Neuronal stem cell (in vitro differentiated cells): ENCODE measurements at regions not wholly inside any gene's neighbourhood (a gene's known extent, or its start where the extent isn't known, plus 50 kb on each side); places are given as distances from the start of the nearest gene placed in this dataset.

ENCODE experiments used
- DNase-seq: peaks from one replicate; pipeline ENCODE4 v3.0.0-alpha.2; 2013; ENCODE audit warnings: low spot score
- H2AFZ ChIP-seq: one replicate; pipeline ENCODE4 v1.6.1; 2013; ENCODE audit warnings: mild to moderate bottlenecking, low read length, inconsistent platforms
- H2AK5ac ChIP-seq: 2 replicates; pipeline ENCODE4 v1.6.1; 2013; ENCODE audit warnings: low read depth, mild to moderate bottlenecking, inconsistent platforms, low read length, moderate library complexity, mixed read lengths
- H2BK120ac ChIP-seq: 2 replicates; pipeline ENCODE4 v1.6.1; 2013; ENCODE audit warnings: low read depth, mild to moderate bottlenecking, inconsistent platforms, low read length, moderate library complexity, mixed read lengths
- H2BK12ac ChIP-seq: one replicate; pipeline ENCODE4 v1.6.1; 2013; ENCODE audit warnings: low read length, inconsistent platforms
- H2BK15ac ChIP-seq: 2 replicates; pipeline ENCODE4 v1.6.1; 2013; ENCODE audit warnings: mild to moderate bottlenecking, low read length, inconsistent platforms, mixed read lengths
- H2BK5ac ChIP-seq: one replicate; pipeline ENCODE4 v1.6.1; 2013; ENCODE audit warnings: inconsistent platforms, mild to moderate bottlenecking, low read length, moderate library complexity
- H3K14ac ChIP-seq: one replicate; pipeline ENCODE4 v1.6.1; 2013; ENCODE audit warnings: low read length, inconsistent platforms
- H3K18ac ChIP-seq: 2 replicates; pipeline ENCODE4 v1.6.1; 2013; ENCODE audit warnings: low read length, inconsistent platforms
- H3K23ac ChIP-seq: 2 replicates; pipeline ENCODE4 v1.6.1; 2013; ENCODE audit warnings: low read depth, mild to moderate bottlenecking, mixed read lengths, low read length, inconsistent platforms; ENCODE audit not compliant: poor library complexity
- H3K27ac ChIP-seq: replicated peaks from 3 replicates; pipeline ENCODE4 v1.5.1; 2013; ENCODE audit warnings: low read length, inconsistent platforms
- H3K27me3 ChIP-seq, 3 experiments: 2 replicates each; pipeline ENCODE4 v1.6.1; 2013; ENCODE audit warnings: low read length in 3 of 3, mild to moderate bottlenecking in 2 of 3, inconsistent platforms in 1 of 3, low read depth in 1 of 3, mixed read lengths in 1 of 3, moderate library complexity in 1 of 3; ENCODE audit not compliant: control insufficient read depth in 3 of 3, insufficient read depth in 3 of 3
- H3K36me3 ChIP-seq, 2 donors: replicated peaks in 1 of 2; 2 replicates each; pipeline ENCODE4 v1.6.1; 2013; ENCODE audit warnings: low read length in 2 of 2; ENCODE audit not compliant: control insufficient read depth in 2 of 2, insufficient read depth in 2 of 2
- H3K4ac ChIP-seq: 2 replicates; pipeline ENCODE4 v1.6.1; 2013; ENCODE audit warnings: inconsistent platforms, mild to moderate bottlenecking, low read length, moderate library complexity
- H3K4me1 ChIP-seq, 2 donors: 1 replicate in 1 of 2; 2 replicates in 1 of 2; pipeline ENCODE4 v1.6.1; 2013; ENCODE audit warnings: low read length in 2 of 2, low read depth in 1 of 2; ENCODE audit not compliant: control insufficient read depth in 2 of 2, insufficient read depth in 1 of 2
- H3K4me2 ChIP-seq: one replicate; pipeline ENCODE4 v1.6.1; 2013; ENCODE audit warnings: mild to moderate bottlenecking, low read length, inconsistent platforms; ENCODE audit not compliant: insufficient read depth, poor library complexity, severe bottlenecking
- H3K4me3 ChIP-seq, 2 donors: 2 replicates each; pipeline ENCODE4 v1.5.1; 2013; ENCODE audit warnings: low read length in 2 of 2, mild to moderate bottlenecking in 2 of 2, inconsistent platforms in 1 of 2, moderate library complexity in 1 of 2
- H3K79me1 ChIP-seq: one replicate; pipeline ENCODE4 v1.6.1; 2013; ENCODE audit warnings: low read depth, mild to moderate bottlenecking, inconsistent platforms, low read length, moderate library complexity
- H3K9ac ChIP-seq: one replicate; pipeline ENCODE4 v1.6.1; 2013; ENCODE audit warnings: mild to moderate bottlenecking, low read depth, low read length, inconsistent platforms; ENCODE audit not compliant: poor library complexity
- H3K9me3 ChIP-seq, 2 donors: replicated peaks in 1 of 2; 2 replicates each; pipeline versions ENCODE3 to v1.6.1; 2013; ENCODE audit warnings: low read length in 2 of 2, mild to moderate bottlenecking in 2 of 2, inconsistent platforms in 1 of 2, low read depth in 1 of 2, mixed read lengths in 1 of 2, moderate library complexity in 1 of 2; ENCODE audit not compliant: control insufficient read depth in 2 of 2, insufficient read depth in 1 of 2
- H4K8ac ChIP-seq: one replicate; pipeline ENCODE4 v1.6.1; 2013; ENCODE audit warnings: low read depth, mild to moderate bottlenecking, inconsistent platforms, low read length, moderate library complexity
- H4K91ac ChIP-seq: one replicate; pipeline ENCODE4 v1.6.1; 2013; ENCODE audit warnings: low read length, low read depth, mild to moderate bottlenecking, inconsistent platforms; ENCODE audit not compliant: poor library complexity
- WGBS, 2 donors: extraction: QIAGEN DNeasy Blood & Tissue Kit; methylation state at CpG; one replicate each; pipeline ENCODE4 v1.1.7; 2013; ENCODE audit warnings: missing lambda C conversion rate in 2 of 2, mixed read lengths in 1 of 2; ENCODE audit not compliant: insufficient read length in 2 of 2, insufficient replicate concordance in 1 of 2; ENCODE audit errors: extremely low coverage in 2 of 2; 5-methylcytosine and 5-hydroxymethylcytosine counted together

DNA sequence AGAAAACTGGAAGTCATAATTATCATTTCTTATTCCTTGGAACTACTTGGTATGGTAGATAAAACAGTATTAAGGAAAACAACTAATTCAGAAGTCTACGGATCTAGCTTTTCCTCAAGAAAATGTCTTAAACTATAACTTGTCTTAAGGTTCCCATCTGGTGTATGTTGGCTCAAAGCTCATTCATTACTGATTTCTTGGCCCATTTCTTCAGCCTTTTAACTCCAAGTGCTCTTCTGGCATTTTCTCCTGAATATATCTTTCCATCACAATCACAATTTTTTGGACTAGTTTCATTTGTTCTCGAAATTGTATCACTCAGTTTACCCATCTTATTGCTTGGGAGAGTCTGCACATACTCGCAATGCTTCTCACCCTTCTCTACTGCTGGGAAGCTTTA, 150.1 kb downstream of the C12orf50 start:
- no CpG with 5 or more reads among the region's 3 CpGs for WGBS, 2 donors

DNA sequence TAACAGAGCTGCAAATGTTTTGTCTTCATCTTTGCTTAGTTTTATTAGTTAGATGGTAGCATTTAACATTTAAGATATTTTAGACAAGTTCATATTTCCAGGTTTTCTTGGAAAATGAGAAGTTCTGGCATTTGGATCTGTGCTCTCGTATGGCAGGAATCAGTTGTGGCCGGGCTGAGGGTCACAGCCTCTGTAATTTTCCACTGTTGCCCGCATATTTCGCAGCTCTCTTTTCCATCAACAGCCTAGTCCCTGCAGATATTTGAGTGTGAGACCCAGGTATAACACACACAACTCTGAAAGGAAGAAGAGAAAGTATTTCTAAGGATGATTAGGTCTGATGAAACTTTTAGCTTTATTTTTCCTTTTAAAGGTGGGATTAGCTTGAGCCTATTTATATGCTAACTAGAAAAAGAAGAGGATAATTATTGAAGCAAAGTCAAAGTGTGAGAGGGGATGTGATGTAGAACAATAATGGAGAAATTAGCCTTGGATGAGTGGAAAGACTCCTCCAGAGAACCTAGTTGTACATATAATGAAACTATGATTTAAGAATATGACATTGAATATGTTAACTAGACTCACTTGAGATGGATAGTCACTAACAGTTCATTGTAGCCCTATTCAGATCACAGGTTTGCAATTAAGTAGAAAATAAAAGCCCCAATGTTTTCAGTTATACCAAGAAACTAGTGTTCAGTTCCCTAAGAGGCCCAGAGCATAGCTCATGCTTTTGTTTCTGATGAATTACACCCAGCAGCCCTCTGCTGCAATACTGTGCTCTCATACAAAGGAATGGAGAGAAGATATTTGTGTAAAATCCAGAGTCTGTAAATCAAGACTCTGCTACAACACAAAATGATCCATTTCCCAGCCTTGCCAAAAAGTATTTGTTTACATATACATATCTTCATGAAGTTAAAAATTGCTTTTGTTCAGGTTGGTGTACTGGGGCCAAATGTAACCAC, 158.4 kb downstream of the C12orf50 start:
- Histone ChIP-seq H2AK5ac (no peak overlapping the region), H3K4me2 (no peak overlapping the region), H4K8ac (no peak overlapping the region), H2AFZ (peak overlapping the region; percentile 72), H2BK15ac (no peak overlapping the region), H3K36me3 (no peaks in the 10 kb centered on the region), H2BK12ac (no peak overlapping the region), H4K91ac (no peak overlapping the region), H2BK5ac (no peak overlapping the region), H3K4me3 (no peak overlapping the region), H2BK120ac (no peak overlapping the region), H3K27me3 (no peaks in the 10 kb centered on the region), H3K79me1 (no peaks in the 10 kb centered on the region), H3K18ac (no peak overlapping the region), H3K9ac (no peak overlapping the region), H3K27ac (no peak overlapping the region), H3K14ac (no peak overlapping the region), H3K4me1 (peaks cover 3% of the 10 kb centered on the region in 2 donors), H3K23ac (no peak overlapping the region), H3K9me3 (no peaks in the 10 kb centered on the region), H3K4ac (no peak overlapping the region)
- DNase-seq, result no peak
- no CpG with 5 or more reads among the region's 4 CpGs for WGBS, 2 donors

More for the DNA sequence above, 150.1 kb downstream of the C12orf50 start:
- no peaks in the 10 kb centered on the region for H3K27me3 ChIP-seq
- no peak overlapping the region for H3K14ac ChIP-seq
- H3K4ac ChIP-seq, result no peak overlapping the region
- H3K9me3 ChIP-seq, result no peaks in the 10 kb centered on the region
- H3K4me1 ChIP-seq, result no peaks in the 10 kb centered on the region
- no peak for DNase-seq
- H3K4me3 ChIP-seq, result no peak overlapping the region
- H3K4me2 ChIP-seq, result no peak overlapping the region
- no peaks in the 10 kb centered on the region for H3K79me1 ChIP-seq
- no peak overlapping the region for H4K8ac ChIP-seq
- H2AFZ ChIP-seq, result no peak overlapping the region
- no peak overlapping the region for H2AK5ac ChIP-seq
- H4K91ac ChIP-seq, result no peak overlapping the region
- H2BK120ac ChIP-seq, result no peak overlapping the region
- H3K9ac ChIP-seq, result no peak overlapping the region
- H3K36me3 ChIP-seq, result no peaks in the 10 kb centered on the region
- H2BK15ac ChIP-seq, result no peak overlapping the region
- H2BK12ac ChIP-seq, result no peak overlapping the region
- no peak overlapping the region for H3K23ac ChIP-seq
- H3K27ac ChIP-seq, result no peak overlapping the region
- no peak overlapping the region for H3K18ac ChIP-seq
- H2BK5ac ChIP-seq, result no peak overlapping the region

DNA sequence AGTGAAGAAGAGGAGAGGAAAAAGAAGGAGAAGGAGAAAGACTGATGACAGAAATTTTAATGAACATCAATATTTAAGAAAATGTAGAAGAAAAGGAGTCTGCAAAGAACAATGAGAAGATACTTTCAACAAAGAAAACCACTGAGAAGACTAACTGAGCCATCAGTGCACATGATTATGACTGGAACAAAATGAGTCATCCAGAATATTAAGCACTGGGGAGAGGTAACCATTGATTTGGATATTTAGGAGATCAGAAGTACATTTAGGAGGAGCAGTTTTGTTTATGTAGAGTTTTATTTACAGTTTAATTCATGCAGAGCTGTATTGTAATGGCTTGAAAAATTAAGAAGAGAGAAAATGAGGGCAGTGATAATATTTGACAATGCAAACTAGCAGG, 159.1 kb downstream of the C12orf50 start:
- no peak overlapping the region for H3K9ac ChIP-seq
- no peak for DNase-seq
- no peak overlapping the region for H3K4ac ChIP-seq
- no peak overlapping the region for H2AK5ac ChIP-seq
- H3K9me3 ChIP-seq, result no peaks in the 10 kb centered on the region
- H4K8ac ChIP-seq, result no peak overlapping the region
- H3K4me2 ChIP-seq, result no peak overlapping the region
- H3K18ac ChIP-seq, result no peak overlapping the region
- no peak overlapping the region for H3K23ac ChIP-seq
- H3K4me3 ChIP-seq, result no peak overlapping the region
- H3K36me3 ChIP-seq, result no peaks in the 10 kb centered on the region
- no peaks in the 10 kb centered on the region for H3K79me1 ChIP-seq
- no peak overlapping the region for H3K14ac ChIP-seq
- no peak overlapping the region for H2BK15ac ChIP-seq
- H3K27me3 ChIP-seq, result no peaks in the 10 kb centered on the region
- H4K91ac ChIP-seq, result no peak overlapping the region
- no peak overlapping the region for H2BK5ac ChIP-seq
- no peak overlapping the region for H2AFZ ChIP-seq
- H2BK12ac ChIP-seq, result no peak overlapping the region
- no peak overlapping the region for H3K27ac ChIP-seq
- no peak overlapping the region for H2BK120ac ChIP-seq
- peaks cover 3% of the 10 kb centered on the region in 2 donors for H3K4me1 ChIP-seq

DNA sequence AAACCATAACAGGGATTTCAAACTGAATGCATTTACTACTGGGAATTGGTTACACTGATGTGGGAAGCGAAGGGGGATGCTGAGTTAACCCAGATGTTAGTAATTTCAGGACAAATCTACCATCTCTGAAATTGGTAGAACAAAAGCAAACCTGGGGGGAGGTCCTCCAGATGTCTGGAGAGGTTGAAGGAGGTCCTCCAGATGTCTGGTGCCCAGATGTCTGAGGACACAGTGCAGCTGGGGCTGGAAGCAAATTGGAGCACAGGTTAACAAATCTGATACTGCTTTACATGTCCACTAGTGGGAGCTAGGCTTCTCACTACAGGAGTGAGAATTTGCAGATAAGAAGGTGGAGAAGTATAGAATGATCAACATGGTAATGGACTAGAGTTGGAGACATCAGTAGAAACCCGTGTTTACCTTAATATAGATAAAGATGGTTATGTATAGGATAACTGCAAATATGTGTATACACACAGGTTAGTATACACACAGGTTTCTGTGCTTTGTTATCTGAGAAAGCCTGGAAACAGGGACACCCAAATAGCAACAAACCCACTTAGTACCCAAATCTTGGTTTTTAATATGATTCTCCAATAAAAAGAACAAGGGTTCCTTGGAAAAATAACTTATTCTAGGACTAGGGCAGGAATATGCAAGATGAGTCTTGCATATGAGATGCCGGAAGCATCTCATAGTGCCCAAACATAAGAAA, 162.5 kb downstream of the C12orf50 start:
- H3K4me3 ChIP-seq, result no peak overlapping the region
- H3K4me2 ChIP-seq, result no peak overlapping the region
- no peaks in the 10 kb centered on the region for H3K36me3 ChIP-seq
- no peak overlapping the region for H3K4ac ChIP-seq
- H3K27ac ChIP-seq, result no peak overlapping the region
- peaks cover 5 to 12% of the 10 kb centered on the region in 2 donors for H3K4me1 ChIP-seq
- H4K91ac ChIP-seq, result no peak overlapping the region
- no peak overlapping the region for H2BK5ac ChIP-seq
- no peaks in the 10 kb centered on the region for H3K27me3 ChIP-seq
- no peak overlapping the region for H3K9ac ChIP-seq
- H2AFZ ChIP-seq, result no peak overlapping the region
- no peaks in the 10 kb centered on the region for H3K9me3 ChIP-seq
- H2BK120ac ChIP-seq, result no peak overlapping the region
- no peak overlapping the region for H2AK5ac ChIP-seq
- H3K14ac ChIP-seq, result no peak overlapping the region
- no peak for DNase-seq
- no CpG with 5 or more reads among the region's 3 CpGs for WGBS, 2 donors
- no peaks in the 10 kb centered on the region for H3K79me1 ChIP-seq
- no peak overlapping the region for H2BK15ac ChIP-seq
- H2BK12ac ChIP-seq, result no peak overlapping the region
- no peak overlapping the region for H3K18ac ChIP-seq
- no peak overlapping the region for H4K8ac ChIP-seq
- H3K23ac ChIP-seq, result no peak overlapping the region
